IPS-18c (cell line): ENCODE measurements at regions not wholly inside any gene's neighbourhood (a gene's known extent, or its start where the extent isn't known, plus 50 kb on each side); places are given as distances from the start of the nearest gene placed in this dataset.

Experiments used
- H3K4me3 ChIP-seq: 2 replicates; pipeline ENCODE4 v1.7.0; 2013; ENCODE audit warnings: low read depth, mild to moderate bottlenecking, low read length, moderate library complexity; ENCODE audit not compliant: insufficient read depth
- H3K9me3 ChIP-seq: one replicate; pipeline ENCODE4 v1.6.1; 2013; ENCODE audit warnings: mild to moderate bottlenecking, low read length, moderate library complexity; ENCODE audit not compliant: control insufficient read depth, insufficient read depth

- H3K9me3 ChIP-seq = no peaks in the 10 kb centered on the region
These were observed 281.7 kb upstream of the PRDM1 start for GRCh38 chr6:105804424-105804823.

DNA sequence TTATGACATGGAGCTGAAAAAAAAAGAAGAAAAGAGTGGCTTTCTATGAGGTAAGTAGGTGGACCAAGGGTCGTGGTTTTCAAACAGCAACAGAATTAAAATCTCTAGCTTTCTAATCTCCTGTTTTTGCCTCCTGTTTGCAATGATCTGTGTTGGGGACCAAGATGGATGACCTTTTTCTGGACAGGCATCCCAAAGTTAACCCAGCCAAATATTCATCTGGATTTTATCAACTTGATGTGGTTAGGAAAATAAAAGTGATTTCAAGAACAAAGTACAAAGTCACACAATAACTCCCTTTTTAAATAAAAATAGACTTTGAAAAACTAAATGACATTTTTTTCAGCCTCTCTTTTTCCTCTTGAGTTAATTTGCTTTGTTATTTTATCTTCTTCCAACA is 282.1 kb upstream of the PRDM1 start:
- H3K4me3 ChIP-seq = no peak overlapping the region
- no peaks in the 10 kb centered on the region for H3K9me3 ChIP-seq

More at GRCh38 chr6:105804424-105804823, 281.7 kb upstream of the PRDM1 start:
- H3K4me3 ChIP-seq = no peak overlapping the region

- Histone ChIP-seq H3K9me3 (no peaks in the 10 kb centered on the region), H3K4me3 (no peak overlapping the region)
These were observed 282.7 kb upstream of the PRDM1 start for GRCh38 chr6:105803442-105803841.

DNA sequence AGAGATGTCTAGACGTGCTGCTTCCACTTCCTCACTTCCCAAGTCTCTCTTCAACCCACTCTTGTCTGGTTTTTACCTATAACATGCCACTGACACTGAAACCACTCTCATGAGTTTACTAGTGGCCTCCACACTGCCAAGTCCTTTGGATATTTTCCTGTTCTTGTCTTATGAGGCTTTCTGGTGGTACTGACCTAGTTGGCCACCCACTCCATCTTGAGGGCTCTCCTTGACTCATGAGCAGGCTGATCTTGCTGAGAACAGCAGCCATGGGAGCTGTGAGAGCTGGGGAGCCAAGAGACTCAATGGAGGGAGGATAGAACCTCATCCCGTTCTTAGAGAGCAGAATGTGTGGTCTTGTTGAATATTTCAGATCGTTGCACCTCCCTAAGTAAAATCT is 283.4 kb upstream of the PRDM1 start:
- Histone ChIP-seq H3K9me3 (no peaks in the 10 kb centered on the region), H3K4me3 (no peak overlapping the region)

- Histone ChIP-seq H3K4me3 (no peak overlapping the region), H3K9me3 (no peaks in the 10 kb centered on the region)
These were observed 285.3 kb upstream of the PRDM1 start for GRCh38 chr6:105800871-105801270.

DNA sequence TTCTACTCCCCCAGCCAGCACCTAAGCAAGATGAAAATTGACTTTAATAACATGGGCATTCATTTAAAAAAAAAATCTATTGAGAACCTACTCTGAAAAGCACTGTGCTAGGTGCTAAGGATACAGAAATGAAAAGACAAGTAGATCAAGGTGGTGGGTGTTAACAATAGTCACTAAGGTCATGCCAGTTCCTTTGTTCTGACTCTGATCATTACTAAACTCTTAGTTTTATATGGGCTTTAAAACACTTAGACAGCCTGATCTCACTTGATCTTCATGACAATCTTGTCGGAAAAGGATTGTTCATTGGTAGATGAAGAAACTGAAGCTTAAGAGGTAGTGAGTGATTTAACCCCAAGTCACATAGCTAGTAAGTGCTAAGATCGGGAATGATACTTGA is 285.7 kb upstream of the PRDM1 start:
- Histone ChIP-seq H3K9me3 (no peaks in the 10 kb centered on the region), H3K4me3 (no peak overlapping the region)

- H3K9me3 ChIP-seq = no peaks in the 10 kb centered on the region
- no peak overlapping the region for H3K4me3 ChIP-seq
These were observed 287.1 kb upstream of the PRDM1 start for GRCh38 chr6:105799056-105799455.

DNA sequence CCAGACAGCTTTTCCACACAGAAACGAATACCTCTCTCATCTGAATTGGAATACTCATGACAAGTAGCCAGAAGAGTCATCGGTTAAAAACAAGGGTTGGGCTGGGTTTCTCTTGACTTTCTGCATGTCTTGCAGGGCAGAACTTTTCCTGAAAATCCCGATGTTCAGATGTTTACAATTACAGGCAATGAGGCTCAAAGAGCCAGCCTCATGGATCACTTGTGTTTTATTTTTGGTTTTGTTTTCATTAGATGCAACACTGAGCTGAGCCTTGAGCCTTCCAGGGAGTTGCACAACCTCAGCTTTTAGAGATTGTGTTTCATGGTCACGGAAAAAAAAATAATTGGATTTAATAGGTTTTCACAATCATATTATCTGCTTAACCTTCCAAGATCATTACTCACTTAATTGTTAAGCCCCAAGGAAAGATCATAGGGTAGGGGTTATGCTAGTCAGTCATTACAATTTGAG is 288.1 kb upstream of the PRDM1 start:
- Histone ChIP-seq H3K4me3 (no peak overlapping the region), H3K9me3 (no peaks in the 10 kb centered on the region)

- H3K4me3 ChIP-seq = no peak overlapping the region
- no peaks in the 10 kb centered on the region for H3K9me3 ChIP-seq
These were observed 288.7 kb upstream of the PRDM1 start for GRCh38 chr6:105797286-105797979.

- Histone ChIP-seq H3K9me3 (no peaks in the 10 kb centered on the region), H3K4me3 (no peak overlapping the region)
These were observed 290.1 kb upstream of the PRDM1 start for GRCh38 chr6:105795913-105796517.

DNA sequence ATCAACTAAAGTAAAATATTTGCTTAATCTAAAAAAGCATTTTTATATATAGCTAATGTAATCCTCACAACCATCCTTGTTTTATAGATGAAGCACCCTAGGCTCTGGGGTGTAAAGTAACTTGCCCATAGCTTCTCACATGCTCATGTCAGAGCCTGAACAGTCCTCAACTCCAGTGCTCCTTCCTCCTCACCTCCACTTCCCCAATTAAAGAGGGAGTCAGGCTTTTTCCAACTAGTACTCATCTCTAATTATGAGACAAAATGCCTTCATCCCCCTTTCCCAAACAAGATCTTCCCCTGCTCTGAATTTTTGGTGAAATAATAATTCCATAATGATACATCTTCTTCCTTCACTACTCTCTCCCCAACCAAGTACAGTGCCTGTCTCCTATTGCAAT is 290.8 kb upstream of the PRDM1 start:
- Histone ChIP-seq H3K4me3 (no peak overlapping the region), H3K9me3 (no peaks in the 10 kb centered on the region)

DNA sequence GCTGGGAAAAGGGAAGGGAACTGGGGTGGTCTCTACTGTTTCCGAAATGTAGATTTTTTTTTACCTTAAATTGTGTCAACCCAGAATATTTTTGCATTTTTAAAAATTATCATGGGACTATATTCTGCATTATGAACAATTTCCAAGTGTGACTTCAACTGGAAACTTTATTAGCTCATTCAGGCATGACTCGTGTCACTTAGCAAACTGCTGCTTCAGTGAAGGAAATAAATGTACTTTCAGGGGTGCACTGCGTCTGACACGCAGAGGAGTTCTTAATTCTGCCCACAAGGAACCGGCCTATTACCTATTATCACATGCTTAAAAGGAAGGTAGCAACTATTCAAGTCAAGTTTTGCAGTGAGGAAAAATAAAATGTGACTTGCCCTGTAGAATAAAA is 291.3 kb upstream of the PRDM1 start:
- H3K4me3 ChIP-seq = no peak overlapping the region
- no peaks in the 10 kb centered on the region for H3K9me3 ChIP-seq

GRCh38 chr6:105794239-105794638 is 291.9 kb upstream of the PRDM1 start:
- Histone ChIP-seq H3K4me3 (no peak overlapping the region), H3K9me3 (no peaks in the 10 kb centered on the region)

GRCh38 chr6:105793130-105793529 is 293.0 kb upstream of the PRDM1 start:
- no peak overlapping the region for H3K4me3 ChIP-seq
- H3K9me3 ChIP-seq = no peaks in the 10 kb centered on the region

- Histone ChIP-seq H3K4me3 (no peak overlapping the region), H3K9me3 (no peaks in the 10 kb centered on the region)
These were observed 294.4 kb upstream of the PRDM1 start for GRCh38 chr6:105791583-105792318.

DNA sequence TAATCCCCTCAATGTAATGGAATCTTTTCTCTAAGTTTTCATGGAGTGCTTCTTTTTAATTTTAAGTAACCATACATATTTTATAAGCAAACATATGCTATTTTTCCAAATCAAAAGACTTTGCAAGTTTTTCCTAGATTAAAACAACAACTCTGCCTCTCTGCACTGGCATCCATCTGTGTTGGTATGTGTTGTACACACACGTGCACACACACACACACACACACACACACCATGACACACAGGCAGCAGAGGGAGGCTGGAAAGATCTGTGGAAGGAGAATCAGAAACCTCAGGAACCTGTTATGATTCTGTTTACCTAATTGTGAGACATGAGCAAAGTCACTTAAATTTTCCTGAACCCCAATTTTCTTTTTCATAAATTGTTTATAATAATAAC is 295.0 kb upstream of the PRDM1 start:
- no peaks in the 10 kb centered on the region for H3K9me3 ChIP-seq
- no peak overlapping the region for H3K4me3 ChIP-seq

GRCh38 chr6:105790635-105791034 is 295.5 kb upstream of the PRDM1 start:
- Histone ChIP-seq H3K9me3 (no peaks in the 10 kb centered on the region), H3K4me3 (no peak overlapping the region)

- Histone ChIP-seq H3K9me3 (no peaks in the 10 kb centered on the region), H3K4me3 (no peak overlapping the region)
These were observed 296.2 kb upstream of the PRDM1 start for GRCh38 chr6:105789935-105790334.
